Fibroblast of the aortic adventitia (primary cell): ENCODE measurements at regions not wholly inside any gene's neighbourhood (a gene's known extent, or its start where the extent isn't known, plus 50 kb on each side); places are given as distances from the start of the nearest gene placed in this dataset.

Source experiments
- DNase-seq: peaks from one replicate; pipeline ENCODE4 v3.0.0-alpha.2; 2010; ENCODE audit warnings: low read depth
- H3K4me3 ChIP-seq: 2 replicates; pipeline ENCODE4 v1.5.1; 2011; ENCODE audit warnings: low read depth, mild to moderate bottlenecking, control low read depth, low read length, moderate library complexity
- CTCF ChIP-seq: IDR thresholded peaks from 2 replicates; pipeline ENCODE4 v1.5.1; 2011; ENCODE audit warnings: mild to moderate bottlenecking, low read length, control low read depth, inconsistent platforms; ENCODE audit not compliant: insufficient read depth

DNA sequence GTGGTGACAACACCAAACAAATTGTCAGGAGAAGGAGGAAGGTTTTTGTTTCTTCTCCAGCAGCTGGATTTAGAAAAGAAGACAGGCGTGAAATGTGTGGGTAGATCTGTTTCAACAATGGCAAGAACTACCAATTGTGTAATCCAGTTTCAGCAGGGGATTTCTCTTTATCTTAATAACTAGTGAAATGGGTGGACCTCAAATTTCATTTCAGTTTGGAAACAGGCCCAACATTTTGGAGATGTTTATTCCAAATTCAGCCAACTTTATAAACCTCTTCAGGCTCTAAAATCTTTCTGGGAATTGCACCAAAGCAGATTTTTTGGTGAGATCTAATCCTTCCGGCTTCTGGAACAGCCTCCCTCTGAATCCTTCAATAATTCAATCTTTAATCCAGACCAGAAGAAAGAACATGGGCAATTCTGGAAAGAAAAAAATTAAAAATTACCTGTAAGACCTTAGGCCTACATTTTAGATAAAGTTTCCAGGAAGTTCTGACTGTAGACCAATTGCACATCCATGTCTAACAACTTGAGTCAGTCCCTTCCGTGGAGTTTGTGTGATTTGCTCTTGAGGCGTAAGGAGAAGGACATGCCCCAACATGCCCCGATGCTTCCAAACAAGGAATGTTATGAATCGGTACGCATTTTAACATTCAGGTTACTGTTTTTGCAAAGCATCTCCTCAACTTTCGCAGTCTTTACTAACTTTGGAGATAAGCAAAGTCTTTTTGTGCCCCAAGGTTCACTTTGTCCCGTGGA is 423.6 kb downstream of the IRX1 start:
- no peak for TF ChIP-seq CTCF
- no peak overlapping the region for H3K4me3 ChIP-seq
- DNase-seq: peak; percentile 74

GRCh38 chr5:4019841-4020240 is 424.2 kb downstream of the IRX1 start:
- no peak for TF ChIP-seq CTCF
- DNase-seq: no peak
- no peak overlapping the region for H3K4me3 ChIP-seq

- H3K4me3 ChIP-seq: no peak overlapping the region
- peak; percentile 10 for DNase-seq
- no peak for TF ChIP-seq CTCF
Measured at GRCh38 chr5:4020400-4020799, 424.8 kb downstream of the IRX1 start.

DNA sequence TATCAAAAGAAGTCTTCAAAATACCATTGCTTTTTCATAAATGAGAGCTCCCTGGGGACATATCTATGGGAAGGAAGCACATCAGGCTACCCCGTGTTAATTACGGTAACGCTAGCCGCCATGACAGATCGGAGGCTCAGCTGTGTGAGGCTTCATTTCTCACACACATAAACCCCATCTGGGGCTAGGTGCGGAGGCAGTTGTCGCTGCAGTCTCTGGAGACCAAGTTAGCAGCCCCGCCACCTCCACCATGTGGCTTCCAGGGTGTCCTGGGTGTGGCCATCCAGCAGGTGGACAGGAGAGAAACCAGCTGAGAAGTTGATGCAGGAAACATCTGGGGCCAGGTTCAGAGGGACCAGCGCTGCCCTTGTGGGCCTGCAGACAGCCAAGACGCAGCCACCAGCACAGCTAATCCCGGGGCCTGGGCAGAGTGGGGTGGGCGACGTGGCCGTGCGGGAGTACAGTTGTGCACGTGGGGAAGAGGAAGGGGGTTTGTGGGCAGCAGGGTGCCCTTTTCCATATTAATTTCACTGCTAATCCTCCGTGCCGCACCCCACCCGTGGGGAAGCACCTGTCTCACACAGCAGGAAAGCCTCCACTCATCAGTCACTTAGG is 426.5 kb downstream of the IRX1 start:
- no peak overlapping the region for H3K4me3 ChIP-seq
- DNase-seq: no peak
- TF ChIP-seq CTCF: no peak

DNA sequence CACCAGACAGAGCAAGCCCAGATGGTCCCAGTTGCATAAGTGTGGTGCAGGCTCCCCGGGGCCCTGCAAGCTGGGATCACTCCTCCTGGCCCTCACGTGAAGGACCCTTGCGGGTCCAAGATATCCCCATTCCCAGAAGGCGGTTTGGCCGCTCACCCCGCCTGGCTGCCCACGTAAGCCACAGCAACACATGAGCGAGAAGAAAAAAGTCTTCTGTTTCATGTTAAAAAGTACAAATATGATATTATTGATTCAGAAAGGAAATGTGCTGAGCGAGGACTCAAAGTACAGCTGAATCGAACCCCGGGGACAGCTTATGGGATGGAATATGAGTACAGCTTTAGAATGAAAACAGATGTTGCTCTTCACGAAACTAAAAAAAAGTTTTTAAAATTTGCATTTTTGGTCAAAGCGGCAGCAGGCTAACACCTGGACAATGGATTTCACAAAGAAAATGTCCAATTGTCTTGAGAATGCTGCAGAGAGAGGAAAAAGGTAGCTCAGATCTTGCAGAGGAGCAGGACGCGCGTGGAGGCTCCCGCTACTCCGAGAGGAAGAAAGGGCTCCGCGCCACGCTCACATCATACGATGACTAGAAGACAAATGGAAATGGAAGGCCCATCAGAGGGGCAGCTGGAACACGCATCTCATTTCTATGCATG is 427.6 kb downstream of the IRX1 start:
- no peak overlapping the region for H3K4me3 ChIP-seq
- no peak for DNase-seq
- no peak for TF ChIP-seq CTCF

DNA sequence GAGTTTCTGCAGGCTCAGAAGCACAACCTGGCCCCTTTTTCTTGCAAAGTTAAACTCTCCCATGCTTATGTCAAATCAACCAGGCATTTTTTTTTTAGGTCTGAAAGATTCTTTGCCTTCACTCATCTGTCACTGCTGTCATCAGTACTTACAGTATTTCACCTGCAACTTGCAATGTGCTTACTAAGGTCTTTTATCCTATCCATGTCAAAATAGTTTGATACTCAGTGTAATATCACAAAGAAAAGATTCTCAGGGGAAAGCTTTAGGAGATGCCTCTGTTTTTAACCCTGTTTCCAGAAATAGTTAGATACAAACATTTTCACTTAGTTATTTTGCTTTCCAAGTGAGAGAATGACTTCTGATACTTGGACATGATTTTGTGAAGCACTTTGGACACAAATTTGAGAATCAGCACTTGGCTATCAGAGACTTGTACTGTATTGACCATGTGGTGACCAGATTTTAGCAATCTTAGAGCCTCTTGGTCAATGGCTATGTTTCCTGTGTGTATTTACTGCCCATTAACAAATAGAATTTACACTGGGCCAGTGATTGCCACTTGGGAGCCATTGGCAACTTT is 428.2 kb downstream of the IRX1 start:
- no peak for DNase-seq
- TF ChIP-seq CTCF: no peak
- H3K4me3 ChIP-seq: no peak overlapping the region
